Esophagus muscularis mucosa (tissue), 3 donors: ENCODE measurements at regions not wholly inside any gene's neighbourhood (a gene's known extent, or its start where the extent isn't known, plus 50 kb on each side); places are given as distances from the start of the nearest gene placed in this dataset.

Source experiments
- CTCF ChIP-seq, 3 experiments: fragments of 200-600 bp in 2 of 3; fragments of 450-650 bp in 1 of 3; sonication (generic) in 2 of 3; IDR thresholded peaks; one replicate each; pipeline ENCODE4 v1.5.1; 2017 to 2019; ENCODE audit warnings: antibody characterized with exemption in 3 of 3, mild to moderate bottlenecking in 2 of 3, moderate library complexity in 1 of 3
- EP300 ChIP-seq: sonication (generic); formaldehyde crosslinking; IDR thresholded peaks from one replicate; pipeline ENCODE4 v1.6.1; 2017; ENCODE audit warnings: antibody characterized with exemption

- peak in 2 of 3 experiments; percentile 15 to 38 for TF ChIP-seq CTCF (IDR thresholded peaks at IDR 0.05)
- TF ChIP-seq EP300 = no peak
Measured at GRCh38 chr2:42928692-42929545, 136.5 kb upstream of the HAAO start.
